ENCODE measurements at regions not wholly inside any gene's neighbourhood (a gene's known extent, or its start where the extent isn't known, plus 50 kb on each side); places are given as distances from the start of the nearest gene placed in this dataset.

DNA sequence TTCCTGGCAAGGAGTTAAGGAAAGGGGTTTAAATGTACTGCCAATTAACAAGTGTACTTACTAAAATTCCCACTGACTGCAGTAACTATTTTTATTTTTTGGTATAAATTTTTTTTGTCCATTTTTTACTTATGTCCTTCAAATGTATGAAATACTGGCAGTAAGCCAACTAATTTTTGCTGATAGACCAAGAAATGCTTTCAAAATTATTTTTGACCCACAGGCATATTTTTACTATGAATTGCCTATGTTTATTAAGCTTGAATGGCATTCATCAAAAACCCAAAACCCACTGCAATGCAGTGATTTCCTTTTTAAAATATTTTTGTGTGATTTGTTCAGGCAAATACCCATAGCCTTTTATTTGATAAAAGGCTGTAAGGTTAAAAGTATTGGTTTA, 560.1 kb downstream of the UTRN start:
- CTCF ChIA-PET, result no interaction called here
- no peak overlapping the region for H3K27ac Mint-ChIP-seq
- no peak overlapping the region for H3K4me3 Mint-ChIP-seq

DNA sequence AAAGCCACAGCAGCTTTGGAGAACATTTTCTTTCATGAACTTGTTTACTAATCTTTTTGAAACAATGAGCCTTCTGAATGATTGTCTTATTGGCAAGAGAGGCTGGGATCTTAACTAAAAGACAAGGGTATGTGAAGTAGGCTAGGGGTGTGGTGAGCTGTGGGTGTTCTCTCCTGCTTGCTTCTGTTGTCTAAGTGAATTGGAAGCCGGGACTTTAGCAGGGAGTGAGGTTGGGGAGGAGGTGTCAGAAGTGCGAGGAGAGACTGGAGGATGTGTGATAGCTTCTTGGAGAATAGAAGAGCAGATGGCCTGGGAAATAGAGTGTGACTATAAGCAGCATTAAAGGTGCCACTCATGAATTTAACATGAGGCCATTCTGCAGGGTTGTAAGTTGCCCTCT, 562.8 kb downstream of the UTRN start:
- Mint-ChIP-seq H3K27me3 (no peaks in the 10 kb centered on the region), H3K4me3 (no peak overlapping the region), H3K27ac (no peak overlapping the region), H3K36me3 (peaks cover 49% of the 10 kb centered on the region), H3K9me3 (ENCODE audit: low read depth) (no peaks in the 10 kb centered on the region), H3K4me1 (no peaks in the 10 kb centered on the region)
- ATAC-seq (no peak), DNase-seq (no peak)
- CTCF ChIA-PET, result no interaction called here

More for the DNA sequence above, 560.1 kb downstream of the UTRN start:
- Mint-ChIP-seq H3K9me3 (ENCODE audit: low read depth) (no peaks in the 10 kb centered on the region), H3K4me1 (no peaks in the 10 kb centered on the region), H3K36me3 (peaks cover 46% of the 10 kb centered on the region), H3K27me3 (no peaks in the 10 kb centered on the region)
- DNase-seq, result no peak
- no peak for ATAC-seq

DNA sequence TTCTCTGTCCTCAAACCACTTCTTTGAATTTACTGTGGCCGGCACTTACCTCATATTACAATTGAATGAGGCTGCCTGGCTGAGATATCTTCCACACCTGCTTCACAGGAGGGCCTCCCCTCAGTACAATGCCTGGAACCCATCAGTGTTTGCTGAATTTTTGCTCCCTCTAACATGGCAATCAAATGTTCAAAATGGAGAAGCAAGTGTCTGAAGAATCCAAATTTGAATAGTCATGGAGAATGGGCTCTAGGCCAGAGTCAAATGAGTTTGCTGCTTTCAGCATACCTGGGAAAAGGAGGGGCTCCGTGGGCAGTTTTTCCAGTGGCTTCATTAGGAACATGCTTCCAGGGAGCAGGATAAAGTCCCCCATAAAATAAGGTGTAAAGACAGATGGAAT, 564.8 kb downstream of the UTRN start:
- CTCF ChIA-PET, result no interaction called here
- H3K36me3 Mint-ChIP-seq, result peaks cover 41% of the 10 kb centered on the region

DNA sequence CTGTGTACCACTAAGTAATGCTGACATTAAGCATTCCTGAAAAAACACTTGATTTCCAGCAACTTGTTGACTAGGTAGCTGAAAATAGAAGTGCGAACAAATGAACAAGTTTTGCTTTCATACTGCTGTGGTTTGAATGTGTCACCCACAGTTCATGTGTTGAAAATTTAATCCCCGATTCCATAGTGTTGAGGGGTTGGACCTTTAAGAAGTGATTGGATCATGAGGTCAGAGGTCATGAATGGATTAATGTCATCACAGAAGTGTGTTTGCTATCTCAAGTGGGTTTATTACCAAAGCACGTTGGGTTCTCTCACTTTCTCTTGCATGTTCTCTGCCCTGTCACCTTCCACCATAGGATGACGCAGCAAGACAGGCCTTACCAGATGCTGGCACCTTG, 568.5 kb downstream of the UTRN start:
- ATAC-seq (no peak), DNase-seq (no peak)
- peaks cover 3% of the 10 kb centered on the region for H3K27me3 Mint-ChIP-seq
- peaks cover 3% of the 10 kb centered on the region for H3K4me1 Mint-ChIP-seq
- H3K4me3 Mint-ChIP-seq, result no peak overlapping the region
- H3K9me3 Mint-ChIP-seq (ENCODE audit: low read depth), result peaks cover 2% of the 10 kb centered on the region
- H3K27ac Mint-ChIP-seq, result no peak overlapping the region
- CTCF ChIA-PET, result no interaction called here
- peaks cover 26% of the 10 kb centered on the region for H3K36me3 Mint-ChIP-seq

More for the DNA sequence above, 564.8 kb downstream of the UTRN start:
- H3K4me1 Mint-ChIP-seq, result peaks cover 3% of the 10 kb centered on the region
- ATAC-seq (no peak), DNase-seq (no peak)
- H3K27me3 Mint-ChIP-seq, result no peaks in the 10 kb centered on the region
- H3K27ac Mint-ChIP-seq, result no peak overlapping the region
- no peak overlapping the region for H3K4me3 Mint-ChIP-seq
- no peaks in the 10 kb centered on the region for H3K9me3 Mint-ChIP-seq (ENCODE audit: low read depth)

DNA sequence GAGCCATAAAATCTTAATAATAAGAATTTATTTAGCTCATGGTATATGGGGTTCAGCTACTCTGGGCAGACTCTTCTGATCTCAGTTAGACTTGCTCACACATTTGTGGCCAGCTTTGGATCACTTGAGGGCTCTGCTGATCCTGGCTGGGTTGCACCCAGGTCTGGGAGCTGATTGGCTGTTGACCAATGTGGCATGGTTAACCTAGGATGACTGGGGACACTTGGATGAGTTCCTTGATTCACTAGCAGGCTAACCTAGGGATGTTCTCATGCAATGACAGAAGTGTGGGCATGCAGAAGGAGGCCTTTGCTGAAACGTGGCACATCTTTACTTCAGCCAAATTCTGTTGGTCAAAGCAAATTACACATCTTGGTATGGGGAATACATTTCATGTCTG, 569.5 kb downstream of the UTRN start:
- H3K4me1 Mint-ChIP-seq, result peaks cover 3% of the 10 kb centered on the region
- DNase-seq (no peak), ATAC-seq (no peak)
- peaks cover 19% of the 10 kb centered on the region for H3K36me3 Mint-ChIP-seq
- peaks cover 3% of the 10 kb centered on the region for H3K27me3 Mint-ChIP-seq
- no peak overlapping the region for H3K4me3 Mint-ChIP-seq
- CTCF ChIA-PET, result no interaction called here
- no peak overlapping the region for H3K27ac Mint-ChIP-seq
- H3K9me3 Mint-ChIP-seq (ENCODE audit: low read depth), result peaks cover 2% of the 10 kb centered on the region

DNA sequence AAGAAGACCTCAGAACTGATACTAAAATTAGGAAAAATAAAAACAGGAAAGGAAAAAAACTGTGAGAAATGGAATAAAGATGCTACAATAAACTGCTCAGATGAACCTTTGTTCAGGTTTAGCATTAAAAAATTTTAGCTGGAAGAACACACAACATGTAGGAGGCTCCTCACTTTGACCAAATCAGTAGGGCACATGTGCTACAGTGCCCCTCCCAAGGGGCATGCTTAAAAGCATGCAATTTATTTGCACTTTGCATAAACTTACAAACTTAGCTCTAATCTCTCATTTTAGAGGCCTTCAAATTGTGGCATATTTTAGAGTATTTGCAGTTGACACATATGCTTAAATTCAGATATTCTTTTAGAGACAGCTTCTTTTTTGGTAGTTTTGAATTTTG, 570.2 kb downstream of the UTRN start:
- no peak for ATAC-seq
- H3K36me3 Mint-ChIP-seq, result peaks cover 15% of the 10 kb centered on the region
- no peak overlapping the region for H3K27ac Mint-ChIP-seq
- CTCF ChIA-PET, result no interaction called here
- H3K4me3 Mint-ChIP-seq, result no peak overlapping the region
- peaks cover 2% of the 10 kb centered on the region for H3K9me3 Mint-ChIP-seq (ENCODE audit: low read depth)
- DNase-seq, result no peak
- peaks cover 7% of the 10 kb centered on the region for H3K27me3 Mint-ChIP-seq
- H3K4me1 Mint-ChIP-seq, result peaks cover 3% of the 10 kb centered on the region

DNA sequence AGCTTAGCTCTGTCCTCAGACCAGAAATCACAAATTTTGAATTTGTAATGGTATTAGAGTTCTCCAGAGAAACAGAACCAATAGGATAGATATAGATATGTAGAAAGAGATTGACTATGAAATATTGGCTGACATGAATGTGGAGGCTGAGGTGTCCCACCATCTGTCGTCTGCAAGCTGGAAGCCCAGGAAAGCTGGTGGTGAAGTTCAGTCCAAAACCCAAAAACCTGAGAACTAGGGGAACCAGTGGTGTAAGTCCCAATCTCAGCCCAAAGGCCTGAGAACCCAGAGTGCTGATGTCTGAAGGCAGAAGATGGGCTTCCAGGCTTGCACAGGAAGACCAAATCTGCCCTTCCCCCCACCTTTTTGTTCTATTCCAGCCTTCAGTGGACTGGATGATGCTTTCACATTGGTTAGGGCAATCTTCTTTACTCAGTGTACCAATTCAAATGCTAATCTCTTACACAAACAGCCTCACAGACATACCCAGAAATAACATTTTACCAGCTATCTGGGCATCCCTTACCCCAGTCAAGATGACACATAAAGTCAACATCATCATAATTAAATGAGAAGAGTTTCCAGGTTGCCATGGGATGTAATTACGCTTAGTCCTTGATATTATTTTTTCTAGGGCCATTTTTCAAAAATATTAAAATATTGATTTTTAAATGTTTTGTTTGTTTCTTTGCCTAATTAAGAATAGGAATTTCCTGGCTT, 570.8 kb downstream of the UTRN start:
- peaks cover 2% of the 10 kb centered on the region for H3K9me3 Mint-ChIP-seq (ENCODE audit: low read depth)
- H3K4me1 Mint-ChIP-seq, result peaks cover 3% of the 10 kb centered on the region
- CTCF ChIA-PET, result no interaction called here
- no peak overlapping the region for H3K4me3 Mint-ChIP-seq
- peaks cover 8% of the 10 kb centered on the region for H3K27me3 Mint-ChIP-seq
- H3K36me3 Mint-ChIP-seq, result peaks cover 11% of the 10 kb centered on the region
- DNase-seq (no peak), ATAC-seq (no peak)
- H3K27ac Mint-ChIP-seq, result no peak overlapping the region

DNA sequence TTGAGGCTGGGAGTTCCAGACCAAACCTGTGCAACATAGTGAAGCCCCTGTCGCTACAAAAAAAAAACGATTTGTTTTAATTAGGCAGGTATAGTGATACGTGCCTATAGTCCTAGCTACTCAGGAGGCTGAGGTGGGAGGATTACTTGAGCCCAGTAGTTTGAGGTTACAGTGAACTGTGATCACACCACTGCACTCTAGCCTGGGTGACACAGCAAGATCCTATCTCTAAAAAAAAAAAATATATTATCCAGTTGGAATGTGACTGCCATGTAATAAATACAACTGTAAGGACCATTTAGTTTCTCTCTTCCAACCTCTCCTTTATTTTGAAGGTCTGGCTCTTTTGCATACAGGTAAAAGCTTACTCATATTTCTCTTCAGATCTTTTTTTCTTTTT, 571.5 kb downstream of the UTRN start:
- H3K27ac Mint-ChIP-seq, result no peak overlapping the region
- H3K9me3 Mint-ChIP-seq (ENCODE audit: low read depth), result peaks cover 2% of the 10 kb centered on the region
- peaks cover 8% of the 10 kb centered on the region for H3K27me3 Mint-ChIP-seq
- no peak for DNase-seq
- H3K4me3 Mint-ChIP-seq, result no peak overlapping the region
- CTCF ChIA-PET, result no interaction called here
- peaks cover 3% of the 10 kb centered on the region for H3K4me1 Mint-ChIP-seq
- ATAC-seq, result no peak
- H3K36me3 Mint-ChIP-seq, result peaks cover 8% of the 10 kb centered on the region

DNA sequence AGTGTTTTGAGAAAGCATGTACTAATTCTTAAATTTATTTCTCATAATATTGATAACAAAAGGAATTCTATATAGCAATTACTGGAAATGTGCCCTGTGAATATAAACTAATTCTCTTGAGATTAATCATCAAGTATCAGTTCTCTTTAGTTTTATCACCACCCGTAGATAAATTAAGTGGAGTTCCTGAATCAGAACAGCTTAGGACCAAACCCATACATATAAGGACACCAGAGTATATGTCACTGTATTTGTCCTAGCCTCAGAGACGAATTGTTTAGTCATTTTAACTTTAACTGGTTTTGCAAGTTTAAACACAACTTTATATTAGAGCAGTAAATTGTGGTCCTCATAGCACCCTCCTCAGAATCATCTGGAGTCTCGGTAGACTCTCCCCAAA, 572.0 kb downstream of the UTRN start:
- H3K27me3 Mint-ChIP-seq, result peaks cover 9% of the 10 kb centered on the region
- peaks cover 4% of the 10 kb centered on the region for H3K36me3 Mint-ChIP-seq
- CTCF ChIA-PET, result no interaction called here
- H3K4me1 Mint-ChIP-seq, result peaks cover 3% of the 10 kb centered on the region
- DNase-seq, result no peak
- H3K27ac Mint-ChIP-seq, result no peak overlapping the region
- H3K9me3 Mint-ChIP-seq (ENCODE audit: low read depth), result peaks cover 2% of the 10 kb centered on the region
- ATAC-seq, result no peak
- no peak overlapping the region for H3K4me3 Mint-ChIP-seq

DNA sequence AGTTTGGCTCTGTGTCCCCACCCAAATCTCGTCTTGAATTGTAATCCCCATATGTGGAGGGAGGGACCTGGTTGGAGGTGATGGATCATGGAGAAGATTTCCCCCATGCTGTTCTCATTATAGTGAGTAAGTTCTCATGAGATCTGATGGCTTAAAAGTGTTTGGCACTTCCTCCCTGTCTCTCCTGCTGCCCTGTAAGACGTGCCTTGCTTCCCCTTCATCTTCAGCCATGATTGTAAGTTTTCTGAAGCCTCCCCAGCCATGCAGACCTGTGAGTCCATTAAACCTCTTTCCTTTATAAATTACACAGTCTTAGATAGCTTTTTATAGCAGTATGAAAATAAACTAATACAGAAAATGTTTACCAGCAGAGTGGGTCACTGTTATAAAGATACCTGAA, 577.6 kb downstream of the UTRN start:
- Mint-ChIP-seq H3K4me1 (no peaks in the 10 kb centered on the region), H3K9me3 (ENCODE audit: low read depth) (peaks cover 5% of the 10 kb centered on the region), H3K27me3 (peaks cover 12% of the 10 kb centered on the region), H3K36me3 (peaks cover 2% of the 10 kb centered on the region), H3K4me3 (no peak overlapping the region), H3K27ac (no peak overlapping the region)
- DNase-seq (no peak), ATAC-seq (no peak)
- CTCF ChIA-PET, result no interaction called here

DNA sequence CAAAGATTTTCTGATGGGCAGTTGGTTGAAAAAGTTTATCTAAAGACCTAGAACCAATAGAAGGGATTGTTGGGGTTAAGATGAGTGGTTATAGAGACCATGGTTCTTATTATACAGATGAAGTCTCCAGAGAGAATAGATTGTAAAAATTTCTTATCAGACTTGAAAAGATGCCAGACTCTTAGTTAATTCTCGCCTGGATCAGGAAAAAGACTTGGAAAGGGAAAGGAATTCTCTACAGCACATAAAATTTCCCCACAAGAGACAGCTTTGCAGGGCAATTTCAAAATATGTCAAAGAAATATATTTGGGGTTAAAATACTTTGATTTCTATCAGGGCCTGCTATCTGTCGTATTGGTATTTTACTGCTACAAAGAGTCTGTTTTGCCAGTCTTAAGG, 582.6 kb downstream of the UTRN start:
- Mint-ChIP-seq H3K27me3 (peaks cover 3% of the 10 kb centered on the region), H3K4me1 (no peaks in the 10 kb centered on the region), H3K9me3 (ENCODE audit: low read depth) (peaks cover 3% of the 10 kb centered on the region), H3K36me3 (no peaks in the 10 kb centered on the region), H3K27ac (no peak overlapping the region), H3K4me3 (no peak overlapping the region)
- DNase-seq (no peak), ATAC-seq (no peak)
- CTCF ChIA-PET, result no interaction called here

DNA sequence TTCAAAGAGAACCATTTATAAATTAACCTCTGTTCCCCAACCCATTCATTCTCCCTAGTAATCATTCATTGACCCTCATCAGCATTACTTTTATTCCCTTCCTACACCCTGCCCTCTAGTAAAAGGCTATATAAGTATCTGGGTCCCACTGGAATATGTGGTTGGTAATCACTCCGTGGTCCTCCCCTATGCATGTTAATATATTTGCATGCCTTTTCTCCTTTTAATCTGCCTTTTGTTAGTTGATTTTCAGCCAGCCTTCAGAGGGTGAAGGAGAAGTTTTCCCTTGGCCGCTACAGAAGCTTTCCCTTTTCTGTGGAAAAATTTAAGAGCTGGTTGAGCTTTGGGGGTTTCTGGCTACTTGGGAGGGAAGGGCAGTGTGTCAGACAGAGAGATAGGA, 585.6 kb downstream of the UTRN start:
- DNase-seq, result no peak
- CTCF ChIA-PET, result no interaction called here
- Mint-ChIP-seq H3K9me3 (ENCODE audit: low read depth) (no peaks in the 10 kb centered on the region), H3K36me3 (no peaks in the 10 kb centered on the region), H3K4me3 (no peak overlapping the region), H3K27me3 (peaks cover 3% of the 10 kb centered on the region), H3K27ac (no peak overlapping the region), H3K4me1 (no peaks in the 10 kb centered on the region)
- no peak for ATAC-seq

DNA sequence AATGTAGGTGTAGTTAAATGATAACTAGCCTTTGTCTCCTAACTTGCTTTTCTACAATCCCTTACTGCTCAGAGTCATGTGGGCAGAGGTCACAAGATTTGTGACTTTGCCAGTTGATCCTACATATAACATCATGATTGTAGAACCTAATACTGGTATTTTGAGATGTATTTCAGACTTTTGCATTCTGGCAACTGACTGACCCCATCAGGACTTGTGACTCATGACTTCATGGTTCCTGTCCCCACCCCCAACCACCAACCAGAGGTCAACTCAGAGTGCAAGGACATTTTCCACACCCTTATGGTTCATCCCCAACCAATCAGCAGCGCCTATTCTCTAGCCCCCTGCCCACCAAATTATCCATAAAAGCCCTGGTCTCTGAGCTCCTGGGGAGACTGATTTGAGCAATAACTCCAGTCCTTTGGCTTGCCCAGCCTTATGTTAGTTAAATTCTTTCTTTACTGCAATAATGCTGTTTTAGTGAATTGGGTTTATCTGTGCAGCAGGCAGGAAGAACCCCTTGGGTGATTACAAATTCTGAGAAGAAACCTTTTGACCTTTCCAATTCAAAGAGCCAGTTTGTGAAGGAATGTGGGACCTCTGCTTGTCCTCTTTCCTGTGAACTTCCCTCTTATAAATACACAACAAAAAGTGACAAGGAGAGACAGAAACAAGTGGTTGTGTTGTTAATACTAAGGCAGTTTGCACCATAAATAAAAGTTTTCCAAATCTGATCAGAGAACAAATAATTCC, 588.7 kb downstream of the UTRN start:
- H3K4me1 Mint-ChIP-seq, result no peaks in the 10 kb centered on the region
- H3K36me3 Mint-ChIP-seq, result no peaks in the 10 kb centered on the region
- no peak overlapping the region for H3K4me3 Mint-ChIP-seq
- CTCF ChIA-PET, result no interaction called here
- peaks cover 15% of the 10 kb centered on the region for H3K27me3 Mint-ChIP-seq
- no peak for ATAC-seq
- H3K27ac Mint-ChIP-seq, result no peak overlapping the region
- no peaks in the 10 kb centered on the region for H3K9me3 Mint-ChIP-seq (ENCODE audit: low read depth)
- no peak for DNase-seq

DNA sequence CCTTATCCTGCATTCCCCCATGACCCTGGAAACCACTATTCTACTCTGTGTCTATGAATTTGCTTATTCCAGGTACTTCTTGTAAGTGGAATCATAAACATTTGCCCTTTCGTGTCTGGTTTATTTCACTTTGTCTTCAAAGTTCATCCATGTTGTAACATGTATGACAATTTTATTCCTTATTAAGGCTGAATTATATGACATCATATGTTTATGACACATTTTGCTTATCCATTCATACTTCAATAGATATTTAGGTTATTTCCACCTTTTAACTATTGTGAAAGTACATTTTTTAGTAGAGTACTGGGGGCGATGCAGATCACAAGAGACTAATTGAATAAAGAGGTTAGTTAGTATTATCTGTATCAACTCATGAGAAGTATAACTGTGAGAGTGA, 591.6 kb downstream of the UTRN start:
- no peak overlapping the region for H3K4me3 Mint-ChIP-seq
- no peaks in the 10 kb centered on the region for H3K4me1 Mint-ChIP-seq
- no peaks in the 10 kb centered on the region for H3K36me3 Mint-ChIP-seq
- peaks cover 27% of the 10 kb centered on the region for H3K27me3 Mint-ChIP-seq
- no peaks in the 10 kb centered on the region for H3K9me3 Mint-ChIP-seq (ENCODE audit: low read depth)
- ATAC-seq (no peak), DNase-seq (no peak)
- CTCF ChIA-PET, result no interaction called here
- H3K27ac Mint-ChIP-seq, result no peak overlapping the region
